ENCODE measurements at regions not wholly inside any gene's neighbourhood (a gene's known extent, or its start where the extent isn't known, plus 50 kb on each side); places are given as distances from the start of the nearest gene placed in this dataset.

DNA sequence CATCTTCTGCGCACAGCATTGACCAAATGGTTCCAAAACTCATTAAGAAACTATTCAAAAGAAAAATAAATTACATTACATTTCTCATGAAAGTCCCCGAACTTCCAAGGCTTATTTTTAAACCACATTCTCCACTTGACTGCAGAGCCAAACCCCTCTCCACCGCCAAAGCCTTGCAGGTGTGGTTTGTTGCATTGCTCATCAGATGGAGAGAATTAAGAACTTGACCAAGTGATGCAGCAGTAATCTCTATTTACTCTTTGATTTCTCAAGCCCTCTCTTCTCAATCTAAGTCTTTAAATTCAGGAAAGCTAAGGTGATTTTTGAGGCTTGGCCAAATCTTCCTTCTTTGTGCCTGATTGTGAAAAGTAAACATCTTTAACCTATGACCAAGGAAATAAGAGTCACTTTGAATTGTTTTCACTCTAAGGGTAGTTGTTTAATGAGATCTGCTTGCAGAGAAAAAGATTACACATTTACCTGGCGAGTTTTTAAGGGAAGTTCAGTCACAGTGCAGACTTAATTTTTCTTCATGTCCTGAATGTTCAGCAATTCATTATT is 290.5 kb upstream of the ITGA1 start:
- Histone ChIP-seq H2BK120ac (ENCODE audit: insufficient read depth, low read length, poor library complexity) (no peak overlapping the region), H4K8ac (ENCODE audit: low read depth, low read length) (no peak overlapping the region), H3K4ac (ENCODE audit: low read depth, low read length) (no peak overlapping the region), H2AK5ac (ENCODE audit: low read length) (no peak overlapping the region), H3K4me1 (ENCODE audit: control insufficient read depth in 1 of 2, insufficient read depth in 2 of 2, low read length in 2 of 2) (no peaks in the 10 kb centered on the region), H3K18ac (ENCODE audit: low read length) (no peak overlapping the region), H4K91ac (ENCODE audit: low read depth, low read length) (no peak overlapping the region), H3K23ac (ENCODE audit: low read length) (no peak overlapping the region), H2BK12ac (ENCODE audit: low read length) (no peak overlapping the region), H3K79me1 (ENCODE audit: low read length) (no peaks in the 10 kb centered on the region), H2BK5ac (ENCODE audit: low read depth, low read length, poor library complexity) (no peak overlapping the region), H2AFZ (ENCODE audit: insufficient read depth, low read length, poor library complexity) (no peak overlapping the region), H3K4me2 (ENCODE audit: low read length) (no peak overlapping the region), H3K4me3 (ENCODE audit: low read depth, low read length) (no peak overlapping the region), H3K79me2 (ENCODE audit: control insufficient read depth, insufficient read depth, low read length, poor library complexity) (no peaks in the 10 kb centered on the region), H3K14ac (ENCODE audit: low read length) (no peak overlapping the region), H4K12ac (ENCODE audit: low read depth, low read length) (no peak overlapping the region), H3K9me3 (ENCODE audit: insufficient read depth, low read depth, low read length) (no peaks in the 10 kb centered on the region), H3K27ac (ENCODE audit: low read depth, low read length) (no peak overlapping the region), H3K36me3 (ENCODE audit: control insufficient read depth in 1 of 2, insufficient read depth in 2 of 2, low read length in 2 of 2) (no peaks in the 10 kb centered on the region), H3K27me3 (ENCODE audit: insufficient read depth, low read length) (no peaks in the 10 kb centered on the region), H3K9ac (ENCODE audit: low read length) (no peak overlapping the region)
- no CpG with 5 or more reads among the region's 4 CpGs for WGBS (ENCODE audit: extremely low coverage, insufficient coverage, insufficient read length)
- DNase-seq = no peak

DNA sequence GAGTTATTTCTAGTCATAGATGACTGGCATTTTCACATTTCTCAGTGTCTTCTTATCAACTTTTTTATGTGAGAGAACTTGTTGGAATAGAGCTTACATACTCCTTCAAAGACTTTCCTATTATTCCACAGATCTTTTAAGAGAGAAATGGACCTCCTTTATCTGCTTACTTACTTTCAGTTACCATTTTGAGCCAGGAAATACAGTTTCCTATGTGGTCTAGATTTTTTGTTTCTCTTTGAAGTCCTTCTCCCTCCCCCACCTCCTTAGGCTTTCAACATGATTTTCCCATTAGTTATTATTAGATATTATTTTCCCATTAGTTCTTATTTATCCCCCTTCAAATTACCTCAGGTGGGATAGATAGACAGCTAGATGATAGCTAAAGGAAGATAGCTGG is 289.1 kb upstream of the ITGA1 start:
- H3K27me3 ChIP-seq (ENCODE audit: insufficient read depth, low read length) = no peaks in the 10 kb centered on the region
- no peaks in the 10 kb centered on the region for H3K36me3 ChIP-seq (ENCODE audit: control insufficient read depth in 1 of 2, insufficient read depth in 2 of 2, low read length in 2 of 2)
- H3K27ac ChIP-seq (ENCODE audit: low read depth, low read length) = no peak overlapping the region
- no peaks in the 10 kb centered on the region for H3K79me1 ChIP-seq (ENCODE audit: low read length)
- no peak overlapping the region for H2AFZ ChIP-seq (ENCODE audit: insufficient read depth, low read length, poor library complexity)
- H3K4ac ChIP-seq (ENCODE audit: low read depth, low read length) = no peak overlapping the region
- H4K91ac ChIP-seq (ENCODE audit: low read depth, low read length) = no peak overlapping the region
- DNase-seq = no peak
- no peak overlapping the region for H3K4me3 ChIP-seq (ENCODE audit: low read depth, low read length)
- no peaks in the 10 kb centered on the region for H3K79me2 ChIP-seq (ENCODE audit: control insufficient read depth, insufficient read depth, low read length, poor library complexity)
- no peaks in the 10 kb centered on the region for H3K4me1 ChIP-seq (ENCODE audit: control insufficient read depth in 1 of 2, insufficient read depth in 2 of 2, low read length in 2 of 2)
- H3K23ac ChIP-seq (ENCODE audit: low read length) = no peak overlapping the region
- H2BK12ac ChIP-seq (ENCODE audit: low read length) = no peak overlapping the region
- no peak overlapping the region for H3K9ac ChIP-seq (ENCODE audit: low read length)
- H3K4me2 ChIP-seq (ENCODE audit: low read length) = no peak overlapping the region
- no peak overlapping the region for H4K8ac ChIP-seq (ENCODE audit: low read depth, low read length)
- H3K14ac ChIP-seq (ENCODE audit: low read length) = no peak overlapping the region
- H4K12ac ChIP-seq (ENCODE audit: low read depth, low read length) = no peak overlapping the region
- no peak overlapping the region for H2BK5ac ChIP-seq (ENCODE audit: low read depth, low read length, poor library complexity)
- H3K18ac ChIP-seq (ENCODE audit: low read length) = no peak overlapping the region
- H2BK120ac ChIP-seq (ENCODE audit: insufficient read depth, low read length, poor library complexity) = no peak overlapping the region
- no peak overlapping the region for H2AK5ac ChIP-seq (ENCODE audit: low read length)
- H3K9me3 ChIP-seq (ENCODE audit: insufficient read depth, low read depth, low read length) = no peaks in the 10 kb centered on the region

DNA sequence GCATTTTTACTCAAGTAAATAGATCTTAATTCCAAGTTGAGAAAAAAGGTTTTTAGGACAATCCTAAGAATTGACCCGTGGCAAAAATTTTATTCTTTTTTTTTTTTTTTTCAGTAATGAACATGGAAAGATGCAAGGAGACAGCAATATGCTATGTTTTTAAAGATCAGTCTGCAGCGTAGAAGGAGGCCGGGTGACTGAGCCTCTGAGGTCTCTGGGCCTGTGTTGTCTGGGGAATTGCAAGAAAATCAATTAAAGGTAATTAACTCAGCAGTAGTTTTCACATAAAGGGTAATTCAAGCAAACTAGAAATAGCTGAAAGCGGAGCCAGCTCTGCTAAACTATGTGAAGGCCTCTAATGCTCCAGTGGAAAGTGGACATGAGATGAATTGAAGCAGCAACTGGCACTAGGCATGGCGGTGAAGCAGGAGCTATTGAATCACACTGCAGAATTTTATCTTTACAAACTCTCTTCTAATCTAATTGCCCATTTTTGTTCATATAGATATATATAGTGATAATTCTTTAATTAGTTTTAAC is 285.2 kb upstream of the ITGA1 start:
- Histone ChIP-seq H3K79me1 (ENCODE audit: low read length) (no peaks in the 10 kb centered on the region), H2BK120ac (ENCODE audit: insufficient read depth, low read length, poor library complexity) (no peak overlapping the region), H3K23ac (ENCODE audit: low read length) (no peak overlapping the region), H2AFZ (ENCODE audit: insufficient read depth, low read length, poor library complexity) (no peak overlapping the region), H3K4ac (ENCODE audit: low read depth, low read length) (no peak overlapping the region), H3K14ac (ENCODE audit: low read length) (no peak overlapping the region), H3K79me2 (ENCODE audit: control insufficient read depth, insufficient read depth, low read length, poor library complexity) (no peaks in the 10 kb centered on the region), H3K27me3 (ENCODE audit: insufficient read depth, low read length) (no peaks in the 10 kb centered on the region), H2AK5ac (ENCODE audit: low read length) (no peak overlapping the region), H3K18ac (ENCODE audit: low read length) (no peak overlapping the region), H3K27ac (ENCODE audit: low read depth, low read length) (no peak overlapping the region), H3K4me1 (ENCODE audit: control insufficient read depth in 1 of 2, insufficient read depth in 2 of 2, low read length in 2 of 2) (no peaks in the 10 kb centered on the region), H4K12ac (ENCODE audit: low read depth, low read length) (no peak overlapping the region), H2BK12ac (ENCODE audit: low read length) (no peak overlapping the region), H4K8ac (ENCODE audit: low read depth, low read length) (no peak overlapping the region), H3K36me3 (ENCODE audit: control insufficient read depth in 1 of 2, insufficient read depth in 2 of 2, low read length in 2 of 2) (no peaks in the 10 kb centered on the region), H3K4me2 (ENCODE audit: low read length) (no peak overlapping the region), H3K9me3 (ENCODE audit: insufficient read depth, low read depth, low read length) (no peaks in the 10 kb centered on the region), H4K91ac (ENCODE audit: low read depth, low read length) (no peak overlapping the region), H3K9ac (ENCODE audit: low read length) (no peak overlapping the region), H3K4me3 (ENCODE audit: low read depth, low read length) (no peak overlapping the region), H2BK5ac (ENCODE audit: low read depth, low read length, poor library complexity) (no peak overlapping the region)
- no CpG with 5 or more reads among the region's 5 CpGs for WGBS (ENCODE audit: extremely low coverage, insufficient coverage, insufficient read length)
- DNase-seq = no peak

DNA sequence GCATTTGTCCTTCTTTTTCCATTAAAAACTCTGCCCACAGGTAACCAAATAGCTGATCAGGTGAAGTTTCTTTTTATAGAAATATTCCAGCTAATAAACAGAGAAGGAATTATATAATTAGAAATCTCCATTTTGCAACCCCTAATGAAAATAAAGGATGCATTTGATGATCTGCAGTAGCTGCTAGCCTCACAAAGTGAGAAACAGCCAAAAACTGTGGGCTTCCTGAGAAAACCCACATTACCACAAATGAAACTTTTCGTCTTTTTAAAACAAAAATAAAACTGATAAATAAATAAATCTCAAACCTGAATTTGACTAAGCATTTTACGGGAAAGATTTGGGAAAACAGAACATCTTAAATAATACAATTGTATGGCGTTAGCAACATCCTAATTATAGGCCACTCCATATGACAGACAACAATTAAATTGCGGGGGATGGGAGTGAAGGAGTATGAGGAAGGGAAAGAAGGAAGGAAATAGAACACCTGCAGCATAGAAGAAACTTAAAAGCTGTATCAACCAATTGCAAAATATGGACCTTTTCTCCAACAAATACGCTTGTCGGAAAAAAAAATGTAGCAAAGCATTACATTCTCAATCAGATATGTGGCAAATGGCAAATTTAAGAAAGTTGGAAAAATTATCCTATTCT is 283.0 kb upstream of the ITGA1 start:
- no peak overlapping the region for H2AFZ ChIP-seq (ENCODE audit: insufficient read depth, low read length, poor library complexity)
- no peak overlapping the region for H3K4ac ChIP-seq (ENCODE audit: low read depth, low read length)
- no peaks in the 10 kb centered on the region for H3K9me3 ChIP-seq (ENCODE audit: insufficient read depth, low read depth, low read length)
- H3K27ac ChIP-seq (ENCODE audit: low read depth, low read length) = no peak overlapping the region
- no peak for DNase-seq
- H3K27me3 ChIP-seq (ENCODE audit: insufficient read depth, low read length) = no peaks in the 10 kb centered on the region
- no peak overlapping the region for H2BK120ac ChIP-seq (ENCODE audit: insufficient read depth, low read length, poor library complexity)
- no peaks in the 10 kb centered on the region for H3K79me1 ChIP-seq (ENCODE audit: low read length)
- H3K79me2 ChIP-seq (ENCODE audit: control insufficient read depth, insufficient read depth, low read length, poor library complexity) = no peaks in the 10 kb centered on the region
- H4K91ac ChIP-seq (ENCODE audit: low read depth, low read length) = no peak overlapping the region
- no peaks in the 10 kb centered on the region for H3K4me1 ChIP-seq (ENCODE audit: control insufficient read depth in 1 of 2, insufficient read depth in 2 of 2, low read length in 2 of 2)
- no peak overlapping the region for H3K4me3 ChIP-seq (ENCODE audit: low read depth, low read length)
- H2BK5ac ChIP-seq (ENCODE audit: low read depth, low read length, poor library complexity) = no peak overlapping the region
- no peak overlapping the region for H2BK12ac ChIP-seq (ENCODE audit: low read length)
- H4K12ac ChIP-seq (ENCODE audit: low read depth, low read length) = no peak overlapping the region
- no peak overlapping the region for H3K18ac ChIP-seq (ENCODE audit: low read length)
- H3K14ac ChIP-seq (ENCODE audit: low read length) = no peak overlapping the region
- WGBS (ENCODE audit: extremely low coverage, insufficient coverage, insufficient read length) = no CpG with 5 or more reads among the region's 6 CpGs
- H3K9ac ChIP-seq (ENCODE audit: low read length) = no peak overlapping the region
- no peaks in the 10 kb centered on the region for H3K36me3 ChIP-seq (ENCODE audit: control insufficient read depth in 1 of 2, insufficient read depth in 2 of 2, low read length in 2 of 2)
- H3K4me2 ChIP-seq (ENCODE audit: low read length) = no peak overlapping the region
- no peak overlapping the region for H3K23ac ChIP-seq (ENCODE audit: low read length)
- no peak overlapping the region for H4K8ac ChIP-seq (ENCODE audit: low read depth, low read length)
- no peak overlapping the region for H2AK5ac ChIP-seq (ENCODE audit: low read length)
